ENCODE measurements at regions not wholly inside any gene's neighbourhood (a gene's known extent, or its start where the extent isn't known, plus 50 kb on each side); places are given as distances from the start of the nearest gene placed in this dataset.
"Not testable (repeated sequence)": the region's sequence is repeated elsewhere in the genome, so short reads cannot be mapped to it uniquely, and the experiment has no call there.

DNA sequence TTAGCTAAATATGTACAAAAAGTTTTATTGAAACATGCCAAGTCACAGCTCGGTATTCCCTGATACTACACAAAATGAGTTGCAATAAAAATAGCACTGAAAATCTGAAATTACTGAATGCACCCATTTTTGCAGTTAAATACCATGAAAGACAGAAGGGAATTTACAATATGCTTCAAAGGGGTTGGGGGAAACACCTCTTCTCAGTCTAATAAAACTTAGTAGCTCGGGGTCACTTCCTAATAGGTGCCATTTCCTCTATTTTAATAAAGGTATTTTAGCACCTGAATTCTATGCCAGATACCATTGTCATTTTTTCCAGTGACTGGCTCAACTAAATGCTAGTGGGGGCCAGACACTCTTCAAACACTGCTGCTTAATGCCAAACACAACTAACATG, 204.1 kb upstream of the MEF2C start:
- DNase-seq = no peak

DNA sequence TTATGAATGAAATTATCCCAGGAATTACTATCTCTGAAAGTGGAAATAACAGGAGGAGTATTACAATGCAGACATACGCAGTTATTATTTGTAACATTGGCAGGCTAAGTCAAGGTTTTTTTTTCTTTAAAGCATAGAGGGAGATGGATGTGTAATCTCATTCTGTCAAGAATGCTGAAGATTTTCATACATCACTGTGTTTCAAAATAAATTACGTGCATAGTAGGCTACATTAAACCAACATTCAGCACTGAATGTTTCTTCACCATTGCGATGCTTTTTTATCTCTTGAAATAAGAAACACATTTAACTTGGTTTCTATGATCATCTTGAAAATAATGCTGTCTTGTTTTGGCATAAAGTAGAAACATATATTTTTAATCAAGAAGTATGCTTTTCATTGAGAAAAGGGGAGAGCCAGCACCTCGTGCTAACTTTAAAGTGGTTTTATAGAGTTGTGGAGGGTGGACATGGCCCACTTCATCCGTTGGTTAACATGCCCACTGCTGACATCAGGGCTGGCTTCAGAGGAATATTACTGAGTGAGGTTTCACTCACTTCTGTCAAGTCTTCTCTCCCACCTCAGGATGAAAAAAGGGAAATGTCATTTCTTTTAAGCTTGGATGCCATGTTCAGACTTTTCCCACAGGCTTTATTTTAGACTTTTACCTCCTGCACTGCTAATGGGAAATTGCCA, 203.6 kb upstream of the MEF2C start:
- DNase-seq = no peak

DNA sequence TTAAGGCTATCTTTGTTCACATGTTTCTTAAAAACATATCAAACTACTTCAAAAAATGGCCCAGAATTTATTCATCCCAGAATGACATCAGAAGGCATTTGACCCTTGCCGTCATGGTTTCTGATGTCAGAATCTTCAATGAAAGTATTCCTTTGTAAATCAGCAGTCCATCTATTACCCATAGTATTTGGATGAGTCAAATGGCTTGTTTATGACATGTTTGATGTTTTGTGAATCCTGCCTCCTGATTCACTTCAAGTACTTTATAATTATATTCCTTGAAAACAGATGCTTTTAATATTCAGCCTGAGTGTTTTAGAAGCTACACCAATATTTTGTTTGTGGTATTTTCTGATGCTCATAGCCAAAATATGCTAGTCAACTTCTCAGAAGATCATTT, 200.8 kb upstream of the MEF2C start:
- no peak for DNase-seq

DNA sequence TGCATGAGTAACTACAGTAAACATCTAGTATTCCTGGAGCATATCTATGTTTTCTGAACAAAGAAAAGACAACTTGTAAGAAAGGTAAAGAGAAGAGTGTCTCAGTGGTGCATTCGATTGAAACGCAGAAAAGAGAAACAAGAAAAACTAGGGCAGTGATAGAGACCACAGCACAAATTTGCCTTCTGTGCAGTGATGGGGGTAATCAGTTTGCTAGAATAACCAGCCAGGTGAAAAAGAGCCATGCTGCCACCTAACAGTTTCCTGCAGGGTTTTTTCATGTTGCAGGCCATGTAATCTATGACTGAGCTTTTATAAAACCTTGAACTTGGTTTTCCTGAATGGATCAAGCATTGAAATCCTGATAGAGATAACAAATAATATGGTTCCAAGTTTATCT, 198.4 kb upstream of the MEF2C start:
- DNase-seq = no peak

DNA sequence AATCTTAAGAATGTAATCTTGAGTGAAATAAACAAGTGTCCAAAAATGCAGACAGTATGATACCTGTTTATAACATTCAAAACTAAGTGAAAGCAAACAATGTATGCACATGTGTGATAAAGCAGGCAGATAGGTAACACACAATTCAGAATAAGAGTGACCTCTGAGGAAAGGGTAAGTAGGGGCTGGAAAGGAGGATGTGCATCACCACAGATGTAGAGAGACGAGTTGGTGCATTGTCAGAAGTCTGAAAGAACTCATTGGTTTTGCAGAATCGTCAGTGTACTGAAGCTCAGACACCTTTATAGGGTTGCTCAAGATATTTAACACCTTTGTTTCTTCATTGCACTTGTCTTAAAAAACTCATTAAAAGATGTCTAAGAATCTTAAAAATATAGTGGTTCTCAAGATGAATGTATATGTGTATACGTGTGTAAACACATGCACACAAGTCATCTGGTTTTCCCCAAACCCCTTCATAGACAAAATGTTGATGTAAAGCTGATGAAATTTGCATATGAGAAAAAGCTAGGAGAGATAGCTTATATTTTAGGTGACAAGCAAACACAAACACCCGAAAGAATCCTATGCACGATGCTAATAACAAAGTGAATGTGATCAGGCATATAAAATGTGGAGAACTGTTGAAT, 197.6 kb upstream of the MEF2C start:
- DNase-seq = no peak

DNA sequence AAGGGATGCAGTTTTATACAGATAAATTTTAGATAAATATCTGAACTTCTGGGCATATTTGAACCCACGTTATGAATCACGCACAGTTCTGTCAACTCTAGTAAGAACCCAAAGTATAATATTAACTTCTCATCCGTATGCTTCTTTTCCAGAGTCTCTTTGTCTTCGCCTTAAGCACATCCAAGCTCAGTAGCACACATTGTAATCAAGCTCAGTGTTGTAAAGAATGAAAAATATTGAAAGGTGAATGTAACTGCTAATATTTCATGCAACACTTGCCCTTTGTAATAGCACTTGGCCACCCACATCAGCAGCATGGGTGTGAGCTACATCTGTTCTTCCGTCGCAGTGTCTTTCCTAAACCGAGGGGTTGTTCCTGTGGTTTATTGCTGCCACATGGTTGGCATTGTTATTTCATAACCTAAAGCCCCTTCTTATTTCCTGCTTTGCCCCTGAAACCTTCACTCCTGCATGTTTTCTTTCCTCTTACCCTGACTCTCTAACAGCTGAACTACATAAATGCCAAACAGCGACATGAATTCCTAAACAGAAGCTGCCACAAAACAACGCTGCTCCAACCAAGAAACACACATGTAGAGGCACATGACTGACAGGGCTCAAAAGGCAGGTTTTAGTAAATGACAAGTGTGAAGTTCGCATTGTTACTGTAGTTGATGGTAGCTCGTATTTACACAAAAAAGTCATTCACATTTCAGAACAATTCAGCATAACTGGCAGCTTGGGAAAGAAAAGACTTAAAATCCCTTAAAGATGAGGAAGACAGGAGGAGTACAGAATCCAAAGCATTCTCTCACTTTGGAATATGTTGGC, 190.1 kb upstream of the MEF2C start:
- DNase-seq = no peak

DNA sequence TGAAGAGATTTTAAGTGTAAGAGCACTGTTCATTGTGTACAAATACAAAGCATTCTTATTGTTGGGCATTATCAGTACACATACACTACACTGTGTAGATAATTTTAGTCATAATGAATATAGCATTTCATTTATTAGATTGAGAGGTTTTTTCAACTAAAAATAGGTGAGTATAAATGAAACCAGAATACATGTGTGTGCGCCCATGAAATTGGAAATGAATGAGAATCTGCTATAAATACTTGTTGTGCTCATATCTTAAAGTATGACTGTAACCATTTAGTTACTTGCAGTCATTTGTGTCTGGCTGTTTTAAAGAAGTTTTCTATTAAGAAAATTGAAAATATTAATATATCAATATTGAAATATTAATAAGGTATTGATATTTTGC, 189.0 kb upstream of the MEF2C start:
- DNase-seq = no peak

DNA sequence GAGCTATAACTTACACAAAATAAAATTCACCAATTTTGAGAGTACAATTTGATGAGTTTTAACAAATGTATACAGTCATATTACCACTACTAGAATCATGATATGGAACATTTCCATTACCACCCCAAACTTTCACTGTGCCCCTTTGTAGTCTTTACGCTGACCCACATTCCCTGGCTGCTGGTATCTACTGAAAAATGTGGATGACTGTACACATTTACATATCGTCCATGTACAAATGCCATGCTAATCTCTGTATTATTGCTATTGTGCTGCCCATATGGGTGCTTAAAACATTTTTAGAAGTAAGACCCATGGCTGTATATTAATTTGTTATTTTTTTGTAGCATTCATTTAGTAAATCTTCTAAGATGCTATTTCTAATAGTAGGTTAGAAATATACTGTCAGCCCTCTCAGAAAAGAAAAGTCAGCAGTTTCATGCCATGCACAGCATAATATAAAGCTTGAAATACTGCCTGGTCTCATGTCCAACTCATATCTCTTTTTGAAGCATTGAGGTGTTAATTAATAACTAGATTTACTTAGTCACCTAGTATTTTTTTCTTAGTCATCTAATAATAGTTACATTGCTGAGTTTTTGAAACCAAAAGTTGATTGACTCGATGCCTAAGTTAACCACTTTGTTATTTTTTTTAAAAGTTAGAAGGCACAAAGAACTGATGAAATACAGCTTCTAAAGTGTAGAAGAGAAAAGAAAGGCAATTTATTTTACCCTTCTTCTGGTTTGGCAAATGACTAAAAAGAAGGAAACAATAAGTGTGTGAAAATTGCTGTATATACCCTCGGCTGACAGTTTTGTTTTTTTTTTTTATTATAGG, 188.3 kb upstream of the MEF2C start:
- DNase-seq = no peak

DNA sequence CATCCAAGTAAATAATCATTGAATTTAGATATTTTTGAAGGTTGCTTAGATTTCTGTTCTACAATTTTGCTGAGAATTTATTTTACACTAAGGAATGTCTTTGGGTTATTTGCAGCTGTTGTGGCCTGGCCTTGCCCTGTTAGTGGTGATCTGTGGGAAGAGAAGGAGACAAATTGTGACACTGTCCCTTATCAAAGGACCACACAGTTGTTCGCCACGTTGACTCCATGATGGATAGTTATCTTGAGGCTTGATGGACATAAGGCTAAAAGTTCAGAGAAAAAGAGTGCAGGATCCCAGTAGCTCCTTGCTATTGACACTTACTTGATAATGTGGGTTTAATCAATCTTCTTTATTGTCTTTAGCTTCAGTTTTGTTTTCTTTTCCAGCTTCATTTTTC, 186.6 kb upstream of the MEF2C start:
- no peak for DNase-seq

DNA sequence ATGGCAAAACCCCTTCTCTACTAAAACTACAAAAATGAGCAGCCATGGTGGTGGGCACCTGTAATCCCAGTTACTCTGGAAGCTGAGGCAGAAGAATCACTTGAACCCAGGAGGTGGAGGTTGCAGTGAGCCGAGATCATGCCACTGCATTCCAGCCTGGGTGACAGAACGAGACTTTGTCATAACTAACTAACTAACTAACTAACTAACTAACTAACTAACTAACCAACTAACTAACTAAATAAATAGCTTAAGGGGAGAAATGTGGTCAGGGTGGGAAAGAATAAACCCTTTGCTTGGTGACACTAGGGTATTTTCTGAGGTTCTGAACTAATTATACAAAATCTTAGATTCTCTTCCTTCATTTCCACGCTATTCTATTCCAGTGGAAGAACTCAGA, 184.4 kb upstream of the MEF2C start:
- no peak for DNase-seq

DNA sequence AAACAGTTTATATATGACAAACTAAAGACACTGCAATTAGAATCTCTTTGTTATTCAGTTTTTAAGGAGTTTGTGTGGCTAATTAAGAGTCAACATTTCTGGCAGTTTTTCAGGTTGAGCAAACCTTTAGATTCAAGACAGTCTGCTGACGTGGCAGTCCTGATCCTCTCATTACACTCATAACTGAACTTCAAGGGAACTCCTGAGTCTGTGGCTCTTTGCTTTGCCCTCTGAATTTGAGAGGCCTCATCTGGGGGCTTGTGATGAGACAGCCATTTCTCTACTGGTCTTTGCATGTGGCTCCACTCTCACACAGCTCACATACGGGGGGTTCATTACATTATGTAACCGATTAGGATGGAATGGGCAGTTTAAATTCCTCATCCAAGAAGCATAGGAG, 182.9 kb upstream of the MEF2C start:
- no peak for DNase-seq

DNA sequence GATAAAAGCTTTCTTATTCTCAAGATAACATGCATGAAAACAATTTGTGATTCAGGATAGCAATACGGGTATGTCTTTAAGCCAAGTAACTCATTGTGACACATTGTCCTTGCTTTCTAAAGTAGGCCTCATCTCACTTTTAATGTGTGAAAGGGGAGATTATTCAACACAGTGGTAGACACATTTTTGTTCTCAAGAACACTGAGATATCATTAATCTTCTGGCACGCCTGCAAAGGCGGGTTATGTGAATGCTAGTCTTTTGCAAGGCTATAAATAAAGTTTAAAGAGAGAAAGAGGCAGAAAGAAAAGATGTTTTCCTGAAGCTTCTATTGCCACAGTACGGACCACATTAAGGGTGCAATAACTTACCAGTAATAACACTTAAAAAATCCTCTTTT, 181.8 kb upstream of the MEF2C start:
- DNase-seq = no peak

DNA sequence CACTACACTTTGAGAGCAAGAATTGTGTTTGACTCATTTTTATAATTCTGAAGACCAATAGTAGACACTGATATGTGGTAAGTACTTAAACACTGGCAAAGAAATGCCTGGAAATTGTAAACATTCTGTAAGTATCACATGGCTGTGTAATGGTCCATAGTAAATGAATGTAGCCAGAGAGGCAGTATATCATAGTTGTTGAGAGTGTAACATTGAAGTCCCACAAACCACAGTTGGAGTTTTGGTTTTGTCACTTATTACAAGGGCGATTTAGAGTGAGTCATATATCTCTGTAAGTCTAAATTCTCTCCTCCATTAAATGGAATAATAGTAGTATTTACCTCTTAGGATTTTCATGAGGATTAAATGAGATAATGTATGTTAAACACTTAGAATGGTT, 181.1 kb upstream of the MEF2C start:
- DNase-seq = no peak

DNA sequence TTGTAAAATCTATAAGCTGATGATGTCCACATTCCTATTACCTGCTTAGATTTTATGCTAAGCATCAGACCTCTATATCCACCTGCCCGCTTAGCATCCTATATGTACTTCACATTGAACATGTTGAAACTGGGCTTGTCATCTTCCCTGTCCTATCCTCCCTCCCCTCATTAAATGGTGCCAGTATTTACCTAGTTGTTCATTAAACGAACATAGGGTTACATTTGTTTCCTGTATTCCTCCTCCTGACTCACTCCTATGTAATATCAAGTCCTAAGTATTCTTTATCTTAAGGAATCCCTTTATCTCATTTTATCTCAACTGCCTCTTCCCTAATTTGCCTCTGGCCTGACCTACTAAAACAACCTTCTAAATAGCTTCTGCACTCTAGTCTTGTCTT, 177.8 kb upstream of the MEF2C start:
- no peak for DNase-seq

DNA sequence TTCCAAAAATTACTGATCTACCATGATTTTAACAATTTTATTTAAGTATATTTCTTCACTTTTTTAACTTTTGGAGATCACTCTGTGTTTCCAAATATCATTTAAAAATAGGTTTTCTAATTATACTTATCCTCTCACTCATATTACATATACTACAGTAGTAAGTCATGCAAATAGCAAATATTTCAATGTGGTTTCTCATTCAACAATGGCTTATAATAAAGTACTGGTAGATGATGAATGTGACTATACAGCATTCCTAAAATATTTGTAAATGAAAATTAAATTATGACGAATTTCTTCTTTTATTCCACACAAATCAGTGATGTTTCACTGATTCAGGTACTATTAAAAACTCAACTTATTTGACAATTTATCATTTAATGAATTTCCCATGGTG, 176.3 kb upstream of the MEF2C start:
- no peak for DNase-seq

DNA sequence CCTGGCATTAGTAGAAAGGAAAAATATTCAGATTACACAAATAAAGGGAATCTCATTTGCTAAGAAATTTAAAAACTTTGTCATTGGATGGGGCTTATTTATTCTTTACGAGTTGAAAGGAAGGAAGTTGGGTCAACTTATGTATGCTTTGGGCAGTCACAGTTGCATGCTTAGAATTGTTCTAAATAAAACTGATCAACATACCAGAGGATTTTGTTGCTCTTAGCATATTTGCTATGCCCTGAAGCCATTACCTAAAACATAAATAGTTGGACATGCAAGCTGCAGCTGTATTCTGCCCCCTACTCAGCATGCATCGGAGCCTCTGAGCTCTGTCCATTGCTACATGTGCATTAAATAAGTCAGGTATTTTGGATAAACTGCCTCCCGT, 172.7 kb upstream of the MEF2C start:
- DNase-seq = no peak

DNA sequence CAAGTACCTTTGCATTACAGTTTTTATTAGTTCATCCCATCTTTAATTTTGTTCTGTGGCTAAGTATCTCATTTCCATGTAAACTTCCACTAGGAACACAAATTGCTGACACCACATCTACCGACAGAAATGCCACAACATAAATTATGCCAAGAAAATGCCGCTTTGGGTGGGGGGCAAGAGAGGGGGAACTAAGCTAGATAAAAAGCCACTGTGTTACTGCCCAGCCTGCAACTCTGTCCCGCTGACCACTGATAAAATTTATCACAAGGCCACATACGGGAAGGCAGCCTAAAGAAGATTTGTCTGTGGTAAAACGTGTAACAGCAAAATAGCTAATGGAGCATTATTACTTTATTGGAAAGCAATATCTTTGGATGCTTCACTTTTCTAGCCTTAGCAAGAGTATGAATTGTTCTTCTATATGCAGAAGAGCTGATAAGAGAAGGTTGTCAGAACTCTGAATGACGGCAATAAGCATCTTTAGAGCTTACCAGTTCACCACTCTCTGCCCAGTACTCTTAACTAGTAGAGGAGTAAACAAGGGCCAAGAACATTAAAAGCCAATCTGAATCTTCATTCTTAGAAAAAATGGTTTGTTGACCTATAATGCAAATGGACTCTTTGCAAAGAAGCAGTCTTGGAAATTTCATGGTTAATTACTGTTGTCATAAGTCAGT, 172.2 kb upstream of the MEF2C start:
- DNase-seq = no peak

DNA sequence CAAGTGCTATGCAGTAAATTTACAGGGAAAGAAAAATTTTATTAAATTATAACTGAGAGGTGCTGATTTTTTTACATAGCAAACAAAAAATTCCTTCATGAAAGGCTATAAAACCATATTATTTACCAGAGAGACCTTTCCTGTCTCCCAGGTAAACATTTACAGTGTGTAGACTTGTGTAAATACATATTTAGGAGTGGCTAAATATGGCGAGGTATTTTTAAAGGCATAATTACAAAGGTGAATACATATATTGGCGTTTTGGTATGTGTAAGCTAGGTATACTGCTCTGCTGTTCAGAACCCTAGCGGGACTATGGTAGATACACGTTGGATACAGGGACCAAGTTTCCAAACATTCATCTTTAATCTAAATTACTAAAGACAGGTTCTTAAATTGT, 170.6 kb upstream of the MEF2C start:
- no peak for DNase-seq

DNA sequence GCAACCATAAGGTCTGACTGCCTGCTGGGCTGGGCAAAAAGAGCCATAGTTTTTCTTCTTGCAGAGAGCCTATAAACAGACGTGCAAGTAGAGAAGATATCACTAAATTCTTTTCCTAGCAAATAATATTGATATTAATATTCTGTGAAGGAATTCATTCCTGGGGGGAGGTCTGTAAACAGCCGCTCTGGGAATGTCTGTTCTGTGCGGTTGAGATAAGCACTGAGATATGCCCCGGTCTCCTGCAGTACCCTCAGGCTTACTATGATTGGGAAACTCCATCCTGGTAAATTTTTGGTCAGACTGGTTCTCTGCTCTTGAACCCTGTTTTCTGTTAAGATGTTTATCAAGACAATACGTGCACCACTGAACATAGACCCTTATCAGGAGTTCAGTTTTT, 167.1 kb upstream of the MEF2C start:
- DNase-seq = not testable (repeated sequence)

DNA sequence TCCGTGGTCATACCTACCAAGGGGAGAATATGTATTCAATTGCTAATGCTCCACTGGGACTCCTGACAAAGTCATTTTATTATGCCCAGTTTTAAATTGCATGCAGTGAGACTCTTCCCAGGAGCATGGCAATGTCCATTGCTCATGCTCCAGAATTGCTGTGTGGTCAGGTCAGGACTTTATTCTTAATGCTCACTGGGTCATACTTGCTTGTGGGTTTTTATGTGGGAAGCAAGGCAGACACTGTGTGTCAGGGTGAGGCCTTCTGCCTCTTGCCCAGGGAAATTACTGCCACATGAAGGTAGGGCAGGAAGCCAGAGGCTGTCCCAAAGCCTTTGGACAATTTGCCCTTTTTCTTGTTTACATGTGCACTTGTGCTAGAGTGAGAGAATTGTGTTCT, 164.6 kb upstream of the MEF2C start:
- no peak for DNase-seq

DNA sequence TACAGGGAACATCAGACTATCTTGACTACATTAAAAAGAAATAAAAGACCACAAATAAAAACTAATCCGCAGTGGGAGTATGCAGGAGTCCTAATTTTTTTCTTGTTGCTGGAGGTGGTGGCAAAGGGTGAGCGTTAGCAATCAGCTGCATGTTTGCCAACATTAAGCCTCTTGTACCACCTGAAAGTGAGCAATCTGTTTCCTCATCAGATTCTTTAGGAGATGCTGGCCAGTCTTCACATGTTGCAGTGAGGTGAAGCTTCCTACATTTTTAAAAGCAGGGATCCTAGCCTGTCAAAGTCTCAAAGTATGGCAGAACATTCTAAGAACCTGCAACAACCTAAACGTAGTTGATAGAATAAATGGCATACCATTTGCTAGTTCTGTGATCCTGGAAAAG, 162.2 kb upstream of the MEF2C start:
- DNase-seq = no peak

DNA sequence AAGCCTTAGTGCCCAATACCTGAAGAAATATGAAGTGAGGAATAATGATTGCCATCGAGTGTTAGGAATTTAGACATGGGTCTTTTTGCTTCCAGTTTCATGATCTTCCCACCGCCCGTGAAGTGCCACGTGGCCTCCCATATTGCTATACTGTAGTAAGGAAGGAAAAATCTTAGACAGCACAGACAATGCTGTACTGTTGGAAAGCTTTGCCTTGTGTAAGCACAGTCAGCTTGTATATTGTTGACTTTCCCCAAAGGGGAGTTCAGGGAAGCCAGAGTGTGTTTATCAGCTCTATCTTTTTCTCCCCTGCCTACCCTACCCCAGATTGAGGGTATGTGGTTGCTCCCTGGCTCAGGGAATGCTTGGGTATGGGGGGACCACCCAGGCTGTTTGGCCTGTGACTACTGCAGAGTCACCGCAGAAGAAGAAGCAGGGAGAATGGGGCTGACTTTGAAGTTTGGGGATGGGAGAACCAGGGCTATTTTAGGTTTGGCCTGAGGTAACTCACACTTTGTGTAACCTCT, 161.8 kb upstream of the MEF2C start:
- DNase-seq = no peak

DNA sequence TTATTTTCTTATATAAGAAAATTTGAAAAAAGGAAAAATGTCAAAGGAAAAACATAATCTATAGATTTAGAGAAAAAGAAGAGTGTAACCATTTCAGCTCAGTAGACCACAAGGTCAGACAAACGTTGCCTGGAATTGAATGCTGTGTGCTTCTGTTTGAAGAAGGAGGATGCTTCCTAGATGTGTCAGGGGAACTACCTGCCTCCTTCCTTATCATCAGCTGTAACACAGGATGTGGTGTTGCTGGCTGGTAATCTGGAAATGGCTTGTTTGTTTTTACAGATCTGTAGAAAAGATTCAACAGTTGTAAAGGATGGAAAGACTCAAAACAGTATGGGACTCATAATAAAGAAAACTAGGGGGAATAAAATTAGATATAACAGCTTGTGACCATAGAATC, 160.7 kb upstream of the MEF2C start:
- DNase-seq = no peak

Data from DMS79 treated with DMSO at 0.1 percent for 48 hours (cell line).